ENCODE measurements at regions not wholly inside any gene's neighbourhood (a gene's known extent, or its start where the extent isn't known, plus 50 kb on each side); places are given as distances from the start of the nearest gene placed in this dataset.

- Mint-ChIP-seq H3K27me3 (no peaks in the 10 kb centered on the region), H3K4me1 (ENCODE audit: low read depth) (peaks cover 18% of the 10 kb centered on the region), H3K9me3 (no peaks in the 10 kb centered on the region), H3K36me3 (ENCODE audit: low read depth) (no peaks in the 10 kb centered on the region), H3K27ac (no peak overlapping the region), H3K4me3 (no peak overlapping the region)
- no peak overlapping the region for H3K4me3 ChIP-seq (ENCODE audit: low read length)
- no peaks in the 10 kb centered on the region for H3K27me3 ChIP-seq (ENCODE audit: control insufficient read depth in 1 of 2, insufficient read depth in 2 of 2, low read length in 2 of 2)
- no peak for ATAC-seq (ENCODE audit: poor library complexity)
- DNase-seq: no peak
- no peak for TF ChIP-seq CTCF (IDR thresholded peaks at IDR 0.05)
- intact Hi-C loops (cut with DNase I, micrococcal nuclease): no loop called here
- H3K36me3 ChIP-seq (ENCODE audit: insufficient read depth, low read length): no peaks in the 10 kb centered on the region
- H3K4me1 ChIP-seq (ENCODE audit: insufficient read depth, low read length): no peaks in the 10 kb centered on the region
- H3K27ac ChIP-seq (ENCODE audit: low read depth in 1 of 2, low read length in 2 of 2): no peak overlapping the region
- no peaks in the 10 kb centered on the region for H3K9me3 ChIP-seq (ENCODE audit: control insufficient read depth in 1 of 2, insufficient read depth in 1 of 2, low read length in 2 of 2)
- ChIA-PET CTCF (no interaction called here), POLR2A (no interaction called here)
These were observed 367.2 kb downstream of the MLLT3 start for GRCh38 chr9:20255052-20255451.

- no peak overlapping the region for H3K27ac ChIP-seq (ENCODE audit: low read depth in 1 of 2, low read length in 2 of 2)
- no peak overlapping the region for H3K4me3 ChIP-seq (ENCODE audit: low read length)
- no peaks in the 10 kb centered on the region for H3K27me3 ChIP-seq (ENCODE audit: control insufficient read depth in 1 of 2, insufficient read depth in 2 of 2, low read length in 2 of 2)
- H3K4me1 ChIP-seq (ENCODE audit: insufficient read depth, low read length): no peaks in the 10 kb centered on the region
- no peak overlapping the region for H3K27ac Mint-ChIP-seq
- H3K9me3 ChIP-seq (ENCODE audit: control insufficient read depth in 1 of 2, insufficient read depth in 1 of 2, low read length in 2 of 2): no peaks in the 10 kb centered on the region
- POLR2A ChIA-PET: no interaction called here
- ATAC-seq (ENCODE audit: poor library complexity): no peak
- no peak overlapping the region for H3K4me3 Mint-ChIP-seq
- TF ChIP-seq CTCF (IDR thresholded peaks at IDR 0.05): no peak
- H3K36me3 ChIP-seq (ENCODE audit: insufficient read depth, low read length): no peaks in the 10 kb centered on the region
- no peak for DNase-seq
- no peaks in the 10 kb centered on the region for H3K36me3 Mint-ChIP-seq (ENCODE audit: low read depth)
- CTCF ChIA-PET: no interaction called here
- peaks cover 18% of the 10 kb centered on the region for H3K4me1 Mint-ChIP-seq (ENCODE audit: low read depth)
- no peaks in the 10 kb centered on the region for H3K9me3 Mint-ChIP-seq
- intact Hi-C loops (cut with DNase I, micrococcal nuclease): no loop called here
- H3K27me3 Mint-ChIP-seq: no peaks in the 10 kb centered on the region
These were observed 368.7 kb downstream of the MLLT3 start for GRCh38 chr9:20253635-20254034.

- Histone ChIP-seq H3K27ac (ENCODE audit: low read depth in 1 of 2, low read length in 2 of 2) (no peak overlapping the region), H3K4me1 (ENCODE audit: insufficient read depth, low read length) (no peaks in the 10 kb centered on the region), H3K9me3 (ENCODE audit: control insufficient read depth in 1 of 2, insufficient read depth in 1 of 2, low read length in 2 of 2) (no peaks in the 10 kb centered on the region), H3K36me3 (ENCODE audit: insufficient read depth, low read length) (no peaks in the 10 kb centered on the region), H3K27me3 (ENCODE audit: control insufficient read depth in 1 of 2, insufficient read depth in 2 of 2, low read length in 2 of 2) (no peaks in the 10 kb centered on the region), H3K4me3 (ENCODE audit: low read length) (no peak overlapping the region)
- no peak for ATAC-seq (ENCODE audit: poor library complexity)
- Mint-ChIP-seq H3K36me3 (ENCODE audit: low read depth) (no peaks in the 10 kb centered on the region), H3K4me3 (no peak overlapping the region), H3K4me1 (ENCODE audit: low read depth) (peaks cover 18% of the 10 kb centered on the region), H3K9me3 (no peaks in the 10 kb centered on the region), H3K27me3 (no peaks in the 10 kb centered on the region), H3K27ac (no peak overlapping the region)
- ChIA-PET POLR2A (no interaction called here), CTCF (no interaction called here)
- TF ChIP-seq CTCF (IDR thresholded peaks at IDR 0.05): no peak
- no peak for DNase-seq
- intact Hi-C loops (cut with DNase I, micrococcal nuclease): no loop called here
These were observed 369.5 kb downstream of the MLLT3 start for GRCh38 chr9:20252778-20253177.
